Stimulated activated CD8-positive, alpha-beta memory T cell treated with anti-CD3 and anti-CD28 coated beads, Interleukin-7, amount 100 ng/mL, for 1 hour (primary cell): ENCODE measurements at regions not wholly inside any gene's neighbourhood (a gene's known extent, or its start where the extent isn't known, plus 50 kb on each side); places are given as distances from the start of the nearest gene placed in this dataset.
"Not testable (repeated sequence)": the region's sequence is repeated elsewhere in the genome, so short reads cannot be mapped to it uniquely, and the experiment has no call there.

Source experiments
- DNase-seq, 2 donors: peaks; one replicate each; pipeline ENCODE4 v3.0.0-alpha.2; 2020; ENCODE audit warnings: low read depth in 2 of 2

DNA sequence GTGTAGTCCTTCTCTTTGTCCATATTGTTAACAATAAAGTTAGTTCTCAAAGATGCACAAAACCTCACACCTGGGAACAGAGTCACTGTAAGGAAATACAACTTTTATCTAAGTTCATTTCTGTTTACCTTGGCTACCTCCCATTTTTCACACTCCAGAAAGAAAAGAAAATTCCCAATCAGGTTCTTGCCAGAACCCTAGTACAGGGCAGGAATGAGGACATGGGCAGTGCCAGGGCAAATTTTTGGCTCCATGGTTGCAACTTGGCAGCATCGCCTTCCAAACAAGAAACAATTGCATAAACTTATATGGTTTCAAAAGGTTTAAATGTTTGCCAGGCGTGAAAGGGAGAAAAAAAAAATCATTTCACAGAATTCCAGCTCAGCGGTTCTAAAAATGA, 296.3 kb upstream of the PRKD1 start:
- no peak for DNase-seq

DNA sequence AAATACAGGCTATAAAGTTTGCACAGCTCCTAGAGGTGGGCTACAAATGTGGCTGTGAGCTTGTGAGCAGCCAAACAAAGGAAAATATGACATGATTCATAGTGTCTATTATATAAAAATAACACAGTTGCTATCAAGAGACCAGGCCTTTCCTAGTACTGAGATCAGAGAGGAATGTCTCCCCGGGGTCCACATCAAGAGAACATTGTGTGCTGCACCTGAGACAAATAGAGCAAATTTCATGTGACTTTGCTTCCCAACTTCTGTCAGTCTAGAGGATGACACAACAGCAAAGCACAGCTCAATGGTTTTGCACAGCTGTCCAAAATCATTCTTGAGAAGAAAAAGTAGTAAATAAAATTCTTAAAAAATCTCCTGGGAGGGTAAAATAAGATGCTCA, 297.5 kb upstream of the PRKD1 start:
- no peak for DNase-seq

DNA sequence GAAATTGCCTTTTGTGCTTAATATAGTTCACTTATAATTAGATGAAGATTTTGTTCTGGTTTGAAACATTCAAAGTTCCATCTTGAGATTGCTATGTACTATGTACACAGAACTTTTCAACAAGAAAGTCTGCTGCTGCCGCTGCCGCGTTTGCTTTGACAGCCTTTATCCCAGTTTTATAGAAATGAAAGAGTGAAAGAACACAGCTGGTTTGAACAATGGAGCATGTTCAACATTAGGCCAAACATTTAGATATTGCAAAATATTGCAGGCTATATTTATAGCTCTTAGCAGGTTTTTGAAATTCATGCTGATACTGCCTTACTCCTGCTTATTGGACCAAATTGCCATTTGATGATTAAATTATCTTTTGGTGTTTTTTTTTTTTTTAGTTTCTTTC, 299.8 kb upstream of the PRKD1 start:
- DNase-seq = no peak

DNA sequence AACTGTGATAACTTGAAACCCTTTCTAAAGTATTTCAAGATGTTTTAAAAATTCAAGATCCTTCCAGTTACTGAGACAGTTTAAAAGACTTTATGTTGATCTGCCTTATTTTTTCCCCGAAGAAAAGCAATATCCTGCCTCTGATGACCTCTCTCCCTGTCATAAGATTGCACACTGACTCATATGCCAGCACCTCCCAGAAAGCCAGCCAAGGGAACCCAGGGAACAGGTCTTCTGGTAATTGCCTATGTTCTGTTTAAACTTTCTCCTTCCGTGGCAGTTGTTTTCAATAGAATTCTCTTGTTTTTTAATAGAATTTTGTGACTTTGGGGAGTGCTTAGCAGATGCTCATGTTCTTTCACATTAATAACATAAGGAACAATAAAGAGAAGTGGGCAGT, 300.2 kb upstream of the PRKD1 start:
- DNase-seq = no peak

DNA sequence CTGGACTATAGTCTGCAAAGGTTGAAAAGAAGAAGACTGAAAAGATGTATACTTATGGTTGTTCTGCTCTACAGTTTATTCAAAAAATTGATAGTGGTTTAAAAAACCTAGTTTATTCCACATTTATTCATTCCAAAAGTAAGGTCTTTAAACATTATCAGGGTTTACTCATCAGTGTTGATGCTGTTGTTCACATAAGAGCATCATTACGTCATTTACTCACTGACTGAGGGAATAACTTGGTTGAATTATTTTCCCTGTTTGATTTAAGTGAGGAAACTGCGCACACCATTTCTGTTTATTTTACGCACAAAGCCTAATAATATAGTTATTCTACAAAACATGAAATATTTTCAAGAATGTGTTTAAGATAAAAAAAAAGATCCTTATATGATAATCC, 303.1 kb upstream of the PRKD1 start:
- no peak for DNase-seq

DNA sequence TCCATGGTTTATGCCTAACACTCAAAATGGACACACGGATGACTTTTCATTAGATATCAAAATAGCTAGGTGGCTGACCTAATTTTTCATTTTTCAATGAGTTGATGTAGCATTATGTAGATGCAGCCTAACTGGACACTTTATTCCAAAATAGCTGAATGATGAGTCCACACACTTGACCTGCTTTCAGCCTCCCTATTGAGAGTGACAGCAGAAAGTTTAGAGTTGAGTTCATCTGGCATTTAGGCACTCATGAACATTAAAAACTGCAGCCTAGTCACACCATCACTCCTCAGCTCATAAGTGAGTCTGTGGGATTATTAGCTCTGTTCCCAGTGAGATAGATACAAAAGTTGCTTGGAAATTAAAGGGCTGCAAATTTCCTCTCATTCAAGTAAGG, 307.3 kb upstream of the PRKD1 start:
- DNase-seq = no peak

DNA sequence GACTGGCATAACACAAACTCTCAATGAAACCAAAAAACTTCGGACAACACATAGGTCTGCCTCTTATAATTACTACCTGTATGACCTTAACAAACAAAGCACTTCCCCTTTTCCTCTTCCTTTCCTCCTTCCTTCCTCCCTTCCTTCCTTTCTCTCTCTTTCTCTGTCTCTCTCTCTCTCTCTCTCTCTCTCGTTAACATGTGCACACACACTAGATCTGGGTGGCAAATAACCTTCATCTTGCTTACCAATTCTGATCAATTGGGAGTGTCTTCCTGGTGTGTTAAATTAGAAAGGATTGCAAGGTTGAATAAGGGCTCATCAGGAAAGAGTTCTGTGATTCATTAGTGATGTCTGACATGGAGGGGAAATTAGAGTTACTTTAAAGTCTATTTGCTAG, 307.8 kb upstream of the PRKD1 start:
- no peak for DNase-seq

DNA sequence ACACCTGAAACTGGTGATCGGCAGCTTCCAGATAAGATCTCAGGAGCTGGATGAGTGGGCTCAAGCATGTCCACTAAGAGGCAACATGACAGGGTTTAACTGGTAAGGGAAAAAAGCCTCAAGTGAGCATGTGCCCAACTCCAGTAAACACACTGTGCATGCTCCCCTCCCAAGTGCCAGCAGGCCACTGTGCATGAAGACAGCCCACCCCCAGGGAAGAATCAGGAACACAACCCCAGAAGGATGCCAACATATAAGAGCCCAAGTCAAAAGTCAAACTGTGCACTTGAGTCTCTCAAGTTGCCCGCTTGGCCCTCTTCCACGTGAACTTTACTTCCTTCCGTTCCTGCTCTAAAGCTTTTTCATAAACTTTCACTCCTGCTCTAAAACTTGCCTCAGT, 311.3 kb upstream of the PRKD1 start:
- DNase-seq = no peak

DNA sequence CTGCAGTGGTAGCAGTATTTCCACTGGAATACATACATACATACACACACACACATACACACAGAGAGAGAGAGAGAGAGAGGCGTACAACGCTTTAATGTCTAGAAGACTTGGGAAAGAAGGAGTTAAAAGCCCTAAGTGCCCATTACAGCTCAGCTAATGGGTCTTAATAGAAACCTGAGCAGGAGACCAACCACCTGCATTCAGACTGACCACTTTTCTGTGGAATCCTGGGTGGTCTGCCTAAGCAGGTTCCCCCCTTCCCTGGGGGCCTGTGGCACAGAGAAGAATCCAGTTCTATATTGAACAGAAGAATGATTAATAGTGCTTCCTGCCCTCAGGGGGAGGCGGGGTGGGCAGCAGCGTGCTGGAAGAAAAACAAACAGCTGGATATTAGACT, 312.4 kb upstream of the PRKD1 start:
- no peak for DNase-seq

DNA sequence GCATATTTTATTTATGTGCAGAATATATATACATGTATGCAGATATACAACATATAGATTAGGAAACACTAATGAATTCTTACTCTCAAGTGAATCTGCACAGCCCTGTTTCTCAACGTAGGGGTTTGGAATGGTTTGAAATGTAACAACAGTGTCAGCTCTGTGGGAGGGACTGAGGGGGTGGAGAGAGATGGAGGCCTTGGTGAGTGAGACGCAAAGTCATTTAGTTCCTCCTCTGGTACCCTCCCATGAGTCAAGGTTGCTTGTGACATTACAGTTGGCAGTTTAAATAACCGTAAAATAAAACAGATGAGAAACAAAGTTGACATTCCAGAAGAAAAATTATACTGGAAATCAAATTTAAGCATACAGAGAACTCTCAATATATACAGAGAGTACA, 313.0 kb upstream of the PRKD1 start:
- DNase-seq = no peak

DNA sequence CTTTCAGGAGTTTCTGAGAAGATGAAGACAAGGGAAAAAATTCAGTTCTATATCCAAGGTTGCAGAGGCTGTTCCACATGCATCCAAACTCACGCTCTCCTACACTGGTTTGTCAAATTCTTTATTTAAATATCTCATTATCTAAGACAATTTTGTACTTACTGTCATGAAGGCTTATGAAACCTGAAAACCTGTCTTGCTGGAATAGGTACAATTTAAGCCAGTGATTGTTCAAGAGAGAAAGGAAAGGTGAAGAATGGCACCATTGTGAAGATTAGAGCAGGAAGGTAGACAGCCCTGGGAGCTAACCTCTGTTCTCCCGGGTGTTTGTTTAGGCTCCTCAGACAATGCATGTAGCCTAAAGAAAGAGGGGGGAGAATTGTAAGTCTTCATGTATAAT, 315.1 kb upstream of the PRKD1 start:
- no peak for DNase-seq

DNA sequence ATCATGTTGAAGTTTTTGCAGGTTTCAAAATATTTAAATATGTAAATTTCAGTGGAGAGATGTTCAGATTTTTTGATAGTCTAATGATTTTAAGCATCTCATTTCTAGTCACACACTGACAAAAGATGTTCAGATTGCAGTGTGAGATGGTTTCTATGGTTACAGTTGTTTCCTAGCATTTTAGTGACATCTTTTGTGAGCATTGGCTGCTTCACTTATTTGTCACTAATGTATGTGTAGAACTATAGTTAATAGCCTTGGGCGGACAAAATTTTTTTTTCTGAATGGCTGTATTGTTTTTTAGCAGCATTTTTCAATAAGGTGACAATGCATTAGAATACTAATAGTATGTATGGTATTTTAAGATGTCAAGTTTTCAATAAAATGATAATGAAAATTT, 315.6 kb upstream of the PRKD1 start:
- DNase-seq = no peak

DNA sequence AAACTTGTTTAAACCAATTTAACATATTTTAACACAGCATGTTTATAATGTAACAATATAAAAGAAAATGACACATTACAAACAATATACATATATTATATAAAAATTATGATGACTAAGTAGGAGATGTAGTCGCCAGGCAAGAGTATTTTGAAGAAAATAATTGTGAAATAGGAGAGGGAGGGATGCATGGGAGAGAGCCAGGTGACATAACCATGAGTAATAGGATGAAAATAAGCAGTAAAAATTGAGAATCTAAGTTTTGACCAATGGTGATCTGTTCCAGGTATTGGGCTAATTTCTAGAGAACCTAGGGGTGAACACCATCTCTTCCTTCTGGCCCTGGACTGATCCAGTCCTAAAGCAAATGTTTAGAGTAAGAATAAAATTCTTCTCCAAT, 315.2 kb upstream of the G2E3 start:
- no peak for DNase-seq

DNA sequence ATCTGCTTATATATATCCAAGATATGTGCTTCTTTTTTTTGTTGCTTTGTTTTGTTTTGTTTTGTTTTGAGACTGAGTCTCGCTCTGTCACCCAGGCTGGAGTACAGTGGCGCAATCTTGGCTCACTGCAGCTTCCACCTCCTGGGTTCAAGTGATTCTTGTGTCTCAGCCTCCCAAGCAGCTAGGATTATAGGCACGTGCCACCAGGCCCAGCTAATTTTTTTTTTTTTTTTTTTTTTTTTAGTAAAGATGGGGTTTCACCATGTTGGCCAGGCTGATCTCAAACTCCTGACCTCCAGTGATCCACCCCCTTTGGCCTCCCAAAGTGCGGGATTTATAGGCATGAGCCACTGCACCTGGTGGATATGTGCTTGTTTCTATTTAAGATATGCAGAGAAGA, 314.6 kb upstream of the G2E3 start:
- DNase-seq = not testable (repeated sequence)

DNA sequence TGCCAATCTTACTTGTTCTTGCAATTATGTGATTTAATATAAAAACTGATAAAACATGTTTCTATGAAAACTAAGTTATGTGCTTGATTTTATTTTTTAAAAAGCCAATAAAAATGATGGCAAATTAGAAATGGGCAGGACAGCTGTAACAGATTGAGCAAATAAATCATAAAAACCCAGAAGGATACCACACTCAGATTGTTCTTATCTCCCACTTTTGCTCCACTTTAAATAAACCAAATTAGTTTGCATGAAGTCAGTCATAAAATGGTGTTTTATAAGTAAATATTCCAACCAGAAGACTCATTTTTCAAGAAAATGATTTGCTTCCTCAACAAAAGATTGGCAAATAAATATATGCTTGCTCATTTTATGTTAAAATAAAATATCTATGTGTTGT, 307.9 kb upstream of the G2E3 start:
- no peak for DNase-seq

DNA sequence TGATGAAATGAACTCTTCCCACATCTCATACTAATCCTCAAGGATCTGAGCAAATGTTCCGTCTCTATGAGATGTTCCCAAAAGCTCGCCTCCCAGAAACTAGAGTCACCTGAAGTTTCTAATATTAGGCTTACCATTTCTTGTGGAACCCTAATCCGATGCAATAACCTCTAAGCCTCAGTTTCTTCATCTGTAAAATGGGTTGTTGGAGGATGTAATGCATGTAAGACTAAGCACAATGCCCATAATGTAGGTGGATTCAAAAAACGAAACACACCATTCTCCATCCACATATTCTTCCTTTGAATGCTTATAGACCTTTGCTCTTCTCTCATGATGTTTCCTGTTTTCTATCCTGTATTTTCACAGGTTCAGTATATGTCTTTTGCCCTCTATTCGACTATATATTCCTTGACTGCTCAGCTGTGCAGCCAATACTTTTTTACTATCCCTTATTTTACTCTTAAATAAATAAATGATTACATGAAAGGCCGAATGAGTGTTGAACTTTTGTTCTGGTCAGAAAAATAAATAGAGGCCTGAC, 307.3 kb upstream of the G2E3 start:
- no peak for DNase-seq

DNA sequence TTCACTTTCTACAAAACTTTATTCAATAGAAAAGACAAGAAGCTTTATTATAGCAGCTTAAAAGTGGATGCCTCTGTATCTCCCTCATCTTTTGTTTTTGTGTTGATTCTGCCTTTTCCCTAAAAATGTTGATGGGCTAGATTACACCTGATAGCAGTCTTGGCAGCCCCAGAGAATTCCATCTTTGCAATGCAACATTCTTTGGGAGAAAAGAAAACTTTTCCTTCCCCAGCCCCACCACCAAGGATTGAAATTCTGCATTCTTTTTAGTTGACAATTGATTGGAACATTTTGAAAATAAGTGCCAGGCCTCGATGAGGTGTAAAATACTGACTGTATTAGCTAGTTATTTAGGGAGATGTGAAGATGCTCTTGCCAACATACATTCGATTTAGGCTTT, 306.8 kb upstream of the G2E3 start:
- no peak for DNase-seq

DNA sequence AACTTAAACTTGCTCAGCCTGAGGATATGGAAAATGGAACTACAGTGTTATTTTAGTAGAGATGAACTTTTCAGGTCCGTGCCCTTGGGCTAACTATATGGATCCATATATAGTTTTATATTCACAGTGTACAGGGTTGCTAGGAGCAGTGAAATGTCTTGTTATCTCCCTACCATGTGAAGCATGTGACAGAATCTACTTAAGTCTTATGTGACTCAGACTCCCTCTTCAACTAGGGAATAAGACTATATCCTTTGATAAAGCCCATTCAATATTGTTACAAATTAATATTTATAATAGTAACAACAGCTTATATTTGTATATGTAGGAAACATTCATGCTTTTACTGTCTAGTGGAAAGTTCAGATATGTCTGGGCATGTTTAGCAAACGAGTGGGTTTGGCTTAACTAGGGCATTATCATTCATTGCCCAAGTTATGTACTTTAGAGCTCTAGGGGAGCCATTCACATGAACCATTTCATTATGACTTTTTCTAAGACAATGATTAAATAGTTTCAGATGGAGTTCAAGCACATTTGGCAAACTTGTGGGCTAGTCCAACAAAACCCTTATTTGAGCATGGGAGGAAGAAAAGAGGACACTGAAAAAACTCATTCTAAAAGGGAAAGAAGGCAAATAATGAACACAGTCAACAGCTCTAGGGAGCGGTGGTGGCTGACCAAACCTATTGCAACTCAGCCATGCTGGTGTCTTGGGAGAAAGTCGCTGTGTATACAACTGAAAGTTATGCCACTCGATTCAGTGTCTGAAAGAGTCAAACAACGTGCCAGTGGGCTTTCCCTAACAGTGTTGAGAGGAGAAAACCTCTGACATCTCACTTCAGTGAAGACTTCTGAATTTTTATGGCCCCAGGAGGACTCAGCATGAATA, 305.9 kb upstream of the G2E3 start:
- DNase-seq = no peak

DNA sequence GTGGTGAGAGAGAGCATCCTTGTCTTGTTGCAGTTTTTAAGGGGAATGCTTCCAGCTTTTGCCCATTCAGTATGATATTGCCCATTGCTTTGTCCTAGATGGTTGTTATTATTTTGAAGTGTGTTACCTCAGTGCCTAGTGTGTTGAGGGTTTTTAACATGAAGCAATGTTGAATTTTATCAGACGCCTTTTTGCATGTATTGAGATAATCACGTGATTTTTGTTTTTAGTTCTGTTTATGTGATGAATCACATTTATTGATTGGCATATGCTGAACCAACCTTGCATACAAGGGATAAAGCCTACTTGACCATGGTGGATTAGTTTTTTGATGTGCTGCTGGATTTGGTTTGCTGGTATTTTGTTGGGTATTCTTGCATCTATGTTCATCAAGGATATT, 302.3 kb upstream of the G2E3 start:
- no peak for DNase-seq

DNA sequence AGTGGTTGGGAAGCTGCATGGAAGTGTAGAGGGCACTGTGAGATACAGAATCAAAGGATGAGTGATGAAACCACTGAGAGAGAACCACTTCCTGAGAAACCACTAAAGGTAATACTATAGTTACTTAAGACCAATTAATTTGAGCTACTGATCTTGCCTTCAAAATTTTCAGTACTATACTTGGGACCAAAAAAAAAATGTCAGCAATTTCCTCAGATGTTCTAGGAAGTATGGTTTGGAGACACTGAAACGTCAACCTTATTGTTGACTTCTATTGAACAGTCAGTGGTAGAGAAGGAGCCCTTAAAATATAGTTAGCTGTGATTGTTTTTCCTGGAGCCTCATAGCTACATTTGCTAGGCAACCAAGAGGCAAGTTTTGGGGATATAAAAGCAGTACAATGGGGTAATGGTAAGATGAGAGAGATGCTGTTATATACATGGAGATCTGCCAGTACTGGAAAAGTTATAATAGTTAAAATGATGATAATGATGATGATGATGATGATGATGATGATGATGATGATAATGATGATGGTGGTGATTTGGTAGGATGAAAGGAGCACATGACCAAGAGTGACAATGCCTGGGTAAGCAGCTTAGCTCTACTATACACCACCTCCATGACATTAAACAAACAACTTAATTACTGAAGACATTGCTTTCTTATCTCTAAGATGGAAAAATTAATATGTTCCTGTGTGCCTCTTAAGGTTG, 300.9 kb upstream of the G2E3 start:
- no peak for DNase-seq

DNA sequence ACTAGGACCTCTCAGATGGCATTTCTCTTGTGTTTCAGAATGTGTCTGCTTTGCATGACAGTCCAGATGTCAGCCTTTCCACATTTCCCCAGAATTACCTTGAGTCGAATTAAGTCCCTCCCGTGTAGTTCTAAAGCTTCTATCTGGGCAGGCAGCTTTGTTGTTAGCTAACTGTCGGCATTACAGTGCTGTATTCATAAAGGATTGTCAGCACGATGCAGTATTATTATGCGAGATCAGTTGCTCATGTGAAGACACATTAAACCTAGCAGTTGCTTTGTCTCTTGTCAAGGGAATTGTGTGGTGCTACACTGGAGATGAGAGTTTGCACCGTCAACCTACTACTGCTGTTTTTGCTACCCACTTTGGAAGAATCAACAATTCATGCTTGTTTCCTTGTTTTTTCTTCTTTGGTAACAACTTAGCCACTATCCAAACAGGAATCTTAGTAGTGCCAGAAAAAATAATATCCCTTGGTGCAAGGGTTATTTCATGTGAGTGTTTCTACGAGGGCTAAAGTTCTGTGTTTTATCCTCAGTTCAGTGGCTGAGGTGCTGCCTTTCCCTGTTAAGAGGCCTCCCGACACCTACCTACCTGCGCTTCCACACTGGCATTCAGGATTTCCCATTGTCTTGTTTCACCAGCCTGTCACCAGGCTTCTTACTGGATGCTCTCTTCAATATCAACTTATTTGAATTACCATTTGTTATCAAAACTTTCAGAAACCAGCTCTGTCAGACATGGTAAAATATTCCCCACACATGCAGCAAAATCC, 297.9 kb upstream of the G2E3 start:
- no peak for DNase-seq

DNA sequence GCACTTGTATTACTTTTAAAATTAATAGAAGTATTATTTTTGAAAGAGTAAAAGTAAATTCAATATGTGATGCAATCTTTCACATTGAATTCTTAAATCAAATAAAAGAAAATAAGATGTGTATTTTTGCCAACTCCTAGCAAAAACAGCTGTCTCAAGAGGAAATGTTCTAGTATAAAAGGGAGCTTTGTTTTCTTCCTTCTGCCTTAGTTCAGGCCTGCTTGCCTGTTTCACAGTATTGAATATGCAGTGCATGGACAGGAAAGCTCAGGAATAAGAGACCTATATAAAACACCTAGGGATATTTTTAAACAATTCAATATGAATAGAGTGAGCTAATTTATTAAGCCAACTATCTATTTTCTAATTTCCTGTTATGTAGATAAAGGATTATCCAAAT, 294.8 kb upstream of the G2E3 start:
- DNase-seq = no peak
